HFF-Myc (cell line): ENCODE measurements at regions not wholly inside any gene's neighbourhood (a gene's known extent, or its start where the extent isn't known, plus 50 kb on each side); places are given as distances from the start of the nearest gene placed in this dataset.

ENCODE experiments used
- DNase-seq: peaks from one replicate; pipeline ENCODE4 v3.0.0-alpha.2; 2011; ENCODE audit warnings: low read depth; ENCODE audit errors: extremely low read depth
- H3K4me3 ChIP-seq: replicated peaks from 2 replicates; pipeline ENCODE4 v1.5.1; 2011; ENCODE audit warnings: low read depth, mild to moderate bottlenecking, control low read depth, low read length
- CTCF ChIP-seq: IDR thresholded peaks from 2 replicates; pipeline ENCODE4 v1.5.1; 2012; ENCODE audit warnings: mild to moderate bottlenecking, low read depth, low read length, control low read depth; ENCODE audit errors: missing control alignments

GRCh38 chr5:175388531-175388930, 55.5 kb downstream of the DRD1 start:
- DNase-seq, result no peak
- no peak overlapping the region for H3K4me3 ChIP-seq
- TF ChIP-seq CTCF, result no peak

- no peak for DNase-seq
- no peak for TF ChIP-seq CTCF
- no peak overlapping the region for H3K4me3 ChIP-seq
These were observed 56.8 kb downstream of the DRD1 start for GRCh38 chr5:175387144-175387543.

GRCh38 chr5:175386526-175386925, 57.5 kb downstream of the DRD1 start:
- no peak for DNase-seq
- no peak for TF ChIP-seq CTCF
- no peak overlapping the region for H3K4me3 ChIP-seq

GRCh38 chr5:175385691-175386362, 58.2 kb downstream of the DRD1 start:
- no peak for TF ChIP-seq CTCF
- no peak overlapping the region for H3K4me3 ChIP-seq
- no peak for DNase-seq

GRCh38 chr5:175384724-175385552, 59.0 kb downstream of the DRD1 start:
- DNase-seq, result no peak
- no peak overlapping the region for H3K4me3 ChIP-seq
- no peak for TF ChIP-seq CTCF

GRCh38 chr5:175383350-175383749, 60.6 kb downstream of the DRD1 start:
- TF ChIP-seq CTCF, result no peak
- no peak overlapping the region for H3K4me3 ChIP-seq
- DNase-seq, result no peak
